ENCODE measurements at regions not wholly inside any gene's neighbourhood (a gene's known extent, or its start where the extent isn't known, plus 50 kb on each side); places are given as distances from the start of the nearest gene placed in this dataset.

DNA sequence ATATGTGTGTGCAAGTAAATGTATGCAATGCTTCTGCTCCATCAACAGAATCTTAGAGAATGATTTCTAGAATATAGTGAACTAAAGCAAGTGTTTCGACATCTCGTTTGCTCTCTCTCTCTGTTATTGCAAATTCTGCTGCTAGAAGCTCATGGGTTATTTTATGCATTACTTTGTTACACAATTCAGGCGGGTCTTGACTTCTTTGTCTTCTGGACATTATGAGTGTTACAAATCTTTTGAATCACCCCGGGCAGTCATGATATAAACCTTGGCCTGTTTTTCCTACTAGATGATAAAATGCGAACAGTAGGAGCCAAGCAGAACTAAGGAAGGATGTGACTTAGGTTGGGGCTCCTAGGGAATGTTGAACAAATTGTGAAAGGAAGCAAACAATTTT, 166.4 kb upstream of the SFRP2 start:
- TF ChIP-seq, protein P1, sequence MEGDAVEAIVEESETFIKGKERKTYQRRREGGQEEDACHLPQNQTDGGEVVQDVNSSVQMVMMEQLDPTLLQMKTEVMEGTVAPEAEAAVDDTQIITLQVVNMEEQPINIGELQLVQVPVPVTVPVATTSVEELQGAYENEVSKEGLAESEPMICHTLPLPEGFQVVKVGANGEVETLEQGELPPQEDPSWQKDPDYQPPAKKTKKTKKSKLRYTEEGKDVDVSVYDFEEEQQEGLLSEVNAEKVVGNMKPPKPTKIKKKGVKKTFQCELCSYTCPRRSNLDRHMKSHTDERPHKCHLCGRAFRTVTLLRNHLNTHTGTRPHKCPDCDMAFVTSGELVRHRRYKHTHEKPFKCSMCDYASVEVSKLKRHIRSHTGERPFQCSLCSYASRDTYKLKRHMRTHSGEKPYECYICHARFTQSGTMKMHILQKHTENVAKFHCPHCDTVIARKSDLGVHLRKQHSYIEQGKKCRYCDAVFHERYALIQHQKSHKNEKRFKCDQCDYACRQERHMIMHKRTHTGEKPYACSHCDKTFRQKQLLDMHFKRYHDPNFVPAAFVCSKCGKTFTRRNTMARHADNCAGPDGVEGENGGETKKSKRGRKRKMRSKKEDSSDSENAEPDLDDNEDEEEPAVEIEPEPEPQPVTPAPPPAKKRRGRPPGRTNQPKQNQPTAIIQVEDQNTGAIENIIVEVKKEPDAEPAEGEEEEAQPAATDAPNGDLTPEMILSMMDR (conservative IDR thresholded peaks at IDR 0.05; ENCODE audit: low read depth, low read length), result no peak
- TF ChIP-seq EZH2 (IDR thresholded peaks at IDR 0.05; ENCODE audit: low read length, unreplicated experiment), result no peak
